Osteocyte (in vitro differentiated cells): ENCODE measurements at regions not wholly inside any gene's neighbourhood (a gene's known extent, or its start where the extent isn't known, plus 50 kb on each side); places are given as distances from the start of the nearest gene placed in this dataset.

Experiments used
- DNase-seq: peaks from one replicate; pipeline ENCODE4 v3.0.0; 2021; ENCODE audit warnings: mixed read lengths; ENCODE audit not compliant: unreplicated experiment; ENCODE audit errors: extremely low spot score
- H3K27ac Mint-ChIP-seq: one replicate; pipeline ENCODE4 v1.8.0; 2021; ENCODE audit warnings: mild to moderate bottlenecking, mixed read lengths; ENCODE audit not compliant: unreplicated experiment
- H3K27me3 Mint-ChIP-seq: one replicate; pipeline ENCODE4 v1.8.0; 2021; ENCODE audit warnings: mixed read lengths; ENCODE audit not compliant: unreplicated experiment
- H3K36me3 Mint-ChIP-seq: one replicate; pipeline ENCODE4 v1.8.0; 2021; ENCODE audit warnings: mixed read lengths; ENCODE audit not compliant: unreplicated experiment
- H3K4me1 Mint-ChIP-seq: one replicate; pipeline ENCODE4 v1.8.0; 2021; ENCODE audit warnings: mixed read lengths; ENCODE audit not compliant: unreplicated experiment
- H3K4me3 Mint-ChIP-seq: one replicate; pipeline ENCODE4 v1.8.0; 2021; ENCODE audit warnings: mild to moderate bottlenecking, moderate library complexity, mixed read lengths; ENCODE audit not compliant: unreplicated experiment
- H3K9me3 Mint-ChIP-seq: one replicate; pipeline ENCODE4 v1.8.0; 2021; ENCODE audit warnings: mixed read lengths; ENCODE audit not compliant: unreplicated experiment
- TF ChIP-seq, protein P1 (sequence below): fragments of 200-600 bp; sonication (generic); IDR thresholded peaks from 2 replicates; pipeline ENCODE4 v1.5.0; 2021; ENCODE audit warnings: antibody characterized with exemption, mild to moderate bottlenecking, moderate library complexity

DNA sequence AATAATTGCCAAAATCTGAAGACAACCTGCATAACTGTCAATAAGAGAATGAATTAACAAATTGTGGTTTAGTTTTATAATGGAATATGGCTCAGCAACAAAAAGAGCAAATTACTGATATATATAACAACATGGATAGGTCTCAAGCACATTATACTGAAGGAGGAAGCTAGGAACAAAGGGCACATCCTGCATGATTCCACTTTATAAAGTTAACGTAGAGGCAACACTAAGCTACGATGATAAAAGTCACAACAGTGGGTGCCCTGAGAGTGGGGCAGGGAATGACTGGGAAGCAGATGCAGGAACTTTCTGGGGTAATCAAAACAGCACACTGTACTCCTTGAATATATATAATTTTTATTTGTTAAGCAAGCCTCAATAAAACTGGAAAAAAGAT is 165.2 kb downstream of the RMI1 start:
- Mint-ChIP-seq H3K4me3 (no peak overlapping the region), H3K27ac (no peak overlapping the region), H3K9me3 (no peaks in the 10 kb centered on the region), H3K4me1 (peaks cover 13% of the 10 kb centered on the region), H3K36me3 (peaks cover 2% of the 10 kb centered on the region), H3K27me3 (peaks cover 30% of the 10 kb centered on the region)
- DNase-seq, result no peak
- TF ChIP-seq, protein P1, sequence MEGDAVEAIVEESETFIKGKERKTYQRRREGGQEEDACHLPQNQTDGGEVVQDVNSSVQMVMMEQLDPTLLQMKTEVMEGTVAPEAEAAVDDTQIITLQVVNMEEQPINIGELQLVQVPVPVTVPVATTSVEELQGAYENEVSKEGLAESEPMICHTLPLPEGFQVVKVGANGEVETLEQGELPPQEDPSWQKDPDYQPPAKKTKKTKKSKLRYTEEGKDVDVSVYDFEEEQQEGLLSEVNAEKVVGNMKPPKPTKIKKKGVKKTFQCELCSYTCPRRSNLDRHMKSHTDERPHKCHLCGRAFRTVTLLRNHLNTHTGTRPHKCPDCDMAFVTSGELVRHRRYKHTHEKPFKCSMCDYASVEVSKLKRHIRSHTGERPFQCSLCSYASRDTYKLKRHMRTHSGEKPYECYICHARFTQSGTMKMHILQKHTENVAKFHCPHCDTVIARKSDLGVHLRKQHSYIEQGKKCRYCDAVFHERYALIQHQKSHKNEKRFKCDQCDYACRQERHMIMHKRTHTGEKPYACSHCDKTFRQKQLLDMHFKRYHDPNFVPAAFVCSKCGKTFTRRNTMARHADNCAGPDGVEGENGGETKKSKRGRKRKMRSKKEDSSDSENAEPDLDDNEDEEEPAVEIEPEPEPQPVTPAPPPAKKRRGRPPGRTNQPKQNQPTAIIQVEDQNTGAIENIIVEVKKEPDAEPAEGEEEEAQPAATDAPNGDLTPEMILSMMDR, result no peak

DNA sequence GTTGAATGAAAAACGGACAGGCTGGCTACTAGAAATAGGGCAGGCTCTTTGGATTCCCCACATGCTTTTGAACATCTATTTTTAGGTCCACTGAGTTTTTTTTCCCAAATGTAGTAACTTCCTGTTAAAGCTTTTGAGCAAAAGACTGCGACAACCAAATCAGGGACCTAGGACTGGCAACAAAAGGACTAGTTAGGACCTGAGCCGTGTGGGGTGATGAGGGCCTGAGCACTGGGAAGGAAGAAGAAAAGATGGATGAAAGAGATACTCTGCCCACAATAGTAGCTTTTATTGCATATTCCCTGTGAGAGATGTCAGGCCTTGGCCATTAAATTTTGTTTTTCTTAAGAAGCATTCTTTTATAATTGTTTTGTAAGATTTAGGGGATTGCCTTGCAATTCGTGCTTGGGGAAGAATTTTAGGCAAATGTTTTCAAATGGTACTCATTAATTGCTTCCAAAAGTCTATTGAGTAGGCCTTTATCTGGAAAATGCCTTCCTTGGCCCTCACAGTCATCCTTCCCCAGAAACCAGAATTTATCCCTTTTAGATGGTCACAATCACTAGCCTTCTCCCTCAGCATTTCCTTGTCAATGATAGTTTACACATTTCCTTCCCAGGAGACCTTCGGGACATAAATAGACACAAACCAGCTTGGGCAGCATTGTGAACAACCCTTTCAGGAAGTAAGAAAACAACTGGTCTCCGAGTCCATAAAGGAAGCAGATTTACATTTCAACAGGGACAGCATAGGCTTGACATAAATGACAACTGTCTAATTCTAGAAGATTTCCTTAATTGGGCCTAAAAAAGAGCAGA is 166.5 kb downstream of the RMI1 start:
- Mint-ChIP-seq H3K9me3 (no peaks in the 10 kb centered on the region), H3K4me3 (no peak overlapping the region), H3K4me1 (peaks cover 6% of the 10 kb centered on the region), H3K27me3 (peaks cover 17% of the 10 kb centered on the region), H3K36me3 (no peaks in the 10 kb centered on the region), H3K27ac (no peak overlapping the region)
- TF ChIP-seq, protein P1, result no peak
- DNase-seq, result no peak

DNA sequence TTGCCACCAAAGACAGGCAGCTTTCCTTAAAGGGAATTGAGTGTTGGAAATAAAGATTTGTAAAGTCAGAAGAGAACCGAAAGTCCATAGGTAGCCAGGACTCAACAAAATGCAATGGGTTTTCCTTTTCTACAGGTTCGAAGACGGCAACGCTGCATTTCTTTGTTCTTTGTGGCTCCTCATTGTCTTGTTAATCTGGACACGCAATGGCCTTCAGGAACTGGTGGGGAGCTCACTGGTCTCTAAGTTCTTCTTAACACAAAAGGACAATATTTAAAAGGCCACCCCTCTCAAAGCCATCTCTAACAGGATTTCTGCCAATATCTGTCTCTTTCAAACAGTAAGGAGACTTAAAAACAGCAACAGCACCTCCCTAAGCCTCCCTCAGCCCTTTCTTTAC is 170.6 kb downstream of the RMI1 start:
- no peak for DNase-seq
- no peaks in the 10 kb centered on the region for H3K9me3 Mint-ChIP-seq
- H3K27ac Mint-ChIP-seq, result no peak overlapping the region
- TF ChIP-seq, protein P1, result no peak
- H3K4me3 Mint-ChIP-seq, result no peak overlapping the region
- H3K27me3 Mint-ChIP-seq, result no peaks in the 10 kb centered on the region
- H3K4me1 Mint-ChIP-seq, result peaks cover 6% of the 10 kb centered on the region
- no peaks in the 10 kb centered on the region for H3K36me3 Mint-ChIP-seq

DNA sequence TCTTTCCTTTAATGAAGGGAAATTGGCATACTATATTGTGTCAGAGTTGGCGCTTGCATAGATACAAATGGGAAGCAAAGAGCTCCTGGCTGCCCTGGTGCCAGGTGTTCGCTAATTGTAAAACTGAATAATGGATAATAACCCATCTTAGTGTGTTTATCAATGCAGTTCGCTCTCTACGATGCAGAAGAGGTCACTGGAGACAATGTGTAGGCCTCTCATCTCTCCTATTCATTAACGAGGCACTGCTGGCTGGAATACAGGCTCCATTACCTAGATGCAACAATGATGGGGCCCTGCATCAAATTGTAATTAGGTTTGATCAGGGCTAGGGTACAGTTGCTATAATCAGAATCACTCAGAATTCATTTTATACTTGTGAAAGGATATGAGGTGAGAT is 171.0 kb downstream of the RMI1 start:
- no peak for DNase-seq
- Mint-ChIP-seq H3K27me3 (no peaks in the 10 kb centered on the region), H3K27ac (no peak overlapping the region), H3K9me3 (no peaks in the 10 kb centered on the region), H3K4me3 (no peak overlapping the region), H3K4me1 (peaks cover 6% of the 10 kb centered on the region), H3K36me3 (no peaks in the 10 kb centered on the region)
- TF ChIP-seq, protein P1, result no peak

DNA sequence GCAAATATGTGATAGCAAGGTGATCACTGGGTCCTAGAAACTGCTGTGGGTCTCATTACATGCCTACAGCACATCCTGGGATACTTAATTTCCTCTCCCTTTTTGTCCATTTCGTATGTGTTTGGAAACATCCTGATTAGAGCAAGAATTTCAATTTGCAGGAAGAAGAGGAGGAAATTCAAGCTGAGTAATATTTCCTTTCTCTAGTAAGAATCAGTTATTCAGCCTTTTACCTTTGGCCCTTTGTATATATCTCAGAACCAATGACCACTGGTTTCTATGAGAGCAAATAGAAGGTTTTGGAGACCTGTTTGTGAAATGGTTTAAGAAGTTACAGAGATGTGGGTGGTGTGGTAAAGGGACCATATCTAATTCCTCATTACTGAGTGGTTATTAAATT is 171.6 kb downstream of the RMI1 start:
- H3K27me3 Mint-ChIP-seq, result no peaks in the 10 kb centered on the region
- H3K9me3 Mint-ChIP-seq, result no peaks in the 10 kb centered on the region
- DNase-seq, result no peak
- H3K4me3 Mint-ChIP-seq, result no peak overlapping the region
- no peaks in the 10 kb centered on the region for H3K36me3 Mint-ChIP-seq
- peaks cover 3% of the 10 kb centered on the region for H3K4me1 Mint-ChIP-seq
- TF ChIP-seq, protein P1, result no peak
- H3K27ac Mint-ChIP-seq, result no peak overlapping the region
